ENCODE measurements at regions not wholly inside any gene's neighbourhood (a gene's known extent, or its start where the extent isn't known, plus 50 kb on each side); places are given as distances from the start of the nearest gene placed in this dataset.

GRCh38 chr18:45383228-45383627, 232.0 kb upstream of the SLC14A2 start:
- Mint-ChIP-seq H3K27ac (ENCODE audit: unreplicated experiment) (no peak overlapping the region), H3K36me3 (ENCODE audit: low read depth) (no peaks in the 10 kb centered on the region), H3K9me3 (ENCODE audit: low read depth) (no peaks in the 10 kb centered on the region), H3K27me3 (ENCODE audit: low read depth) (no peaks in the 10 kb centered on the region), H3K4me3 (ENCODE audit: unreplicated experiment) (no peak overlapping the region), H3K4me1 (ENCODE audit: low read depth) (peaks cover 13% of the 10 kb centered on the region)
- DNase-seq (ENCODE audit: low spot score) = no peak
- TF ChIP-seq CTCF (IDR thresholded peaks at IDR 0.05) = no peak

GRCh38 chr18:45384137-45384961, 230.9 kb upstream of the SLC14A2 start:
- Mint-ChIP-seq H3K4me3 (ENCODE audit: unreplicated experiment) (no peak overlapping the region), H3K36me3 (ENCODE audit: low read depth) (no peaks in the 10 kb centered on the region), H3K27ac (ENCODE audit: unreplicated experiment) (no peak overlapping the region), H3K9me3 (ENCODE audit: low read depth) (no peaks in the 10 kb centered on the region), H3K27me3 (ENCODE audit: low read depth) (no peaks in the 10 kb centered on the region), H3K4me1 (ENCODE audit: low read depth) (peaks cover 13% of the 10 kb centered on the region)
- DNase-seq (ENCODE audit: low spot score) = no peak
- peak; percentile 91 for TF ChIP-seq CTCF (IDR thresholded peaks at IDR 0.05)

GRCh38 chr18:45384962-45385315, 230.3 kb upstream of the SLC14A2 start:
- Mint-ChIP-seq H3K4me1 (ENCODE audit: low read depth) (peaks cover 13% of the 10 kb centered on the region), H3K36me3 (ENCODE audit: low read depth) (no peaks in the 10 kb centered on the region), H3K4me3 (ENCODE audit: unreplicated experiment) (no peak overlapping the region), H3K27me3 (ENCODE audit: low read depth) (no peaks in the 10 kb centered on the region), H3K9me3 (ENCODE audit: low read depth) (no peaks in the 10 kb centered on the region), H3K27ac (ENCODE audit: unreplicated experiment) (no peak overlapping the region)
- no peak for DNase-seq (ENCODE audit: low spot score)
- no peak for TF ChIP-seq CTCF (IDR thresholded peaks at IDR 0.05)

- H3K4me1 Mint-ChIP-seq (ENCODE audit: low read depth) = peaks cover 13% of the 10 kb centered on the region
- no peaks in the 10 kb centered on the region for H3K36me3 Mint-ChIP-seq (ENCODE audit: low read depth)
- TF ChIP-seq CTCF (IDR thresholded peaks at IDR 0.05) = peak; percentile 75
- no peak overlapping the region for H3K27ac Mint-ChIP-seq (ENCODE audit: unreplicated experiment)
- H3K4me3 Mint-ChIP-seq (ENCODE audit: unreplicated experiment) = no peak overlapping the region
- H3K9me3 Mint-ChIP-seq (ENCODE audit: low read depth) = no peaks in the 10 kb centered on the region
- H3K27me3 Mint-ChIP-seq (ENCODE audit: low read depth) = no peaks in the 10 kb centered on the region
- no peak for DNase-seq (ENCODE audit: low spot score)
These were observed 229.1 kb upstream of the SLC14A2 start for GRCh38 chr18:45386041-45386655.

- Mint-ChIP-seq H3K4me3 (ENCODE audit: unreplicated experiment) (no peak overlapping the region), H3K27ac (ENCODE audit: unreplicated experiment) (no peak overlapping the region), H3K9me3 (ENCODE audit: low read depth) (no peaks in the 10 kb centered on the region), H3K36me3 (ENCODE audit: low read depth) (no peaks in the 10 kb centered on the region), H3K27me3 (ENCODE audit: low read depth) (no peaks in the 10 kb centered on the region), H3K4me1 (ENCODE audit: low read depth) (peaks cover 13% of the 10 kb centered on the region)
- no peak for TF ChIP-seq CTCF (IDR thresholded peaks at IDR 0.05)
- DNase-seq (ENCODE audit: low spot score) = no peak
These were observed 228.0 kb upstream of the SLC14A2 start for GRCh38 chr18:45387229-45387628.
